A673 (cell line): ENCODE measurements at regions not wholly inside any gene's neighbourhood (a gene's known extent, or its start where the extent isn't known, plus 50 kb on each side); places are given as distances from the start of the nearest gene placed in this dataset.

Experiments
- BruUV-seq: library from RNA; stranded (reverse); fragments of 400-500 nt; replicated peaks from 2 replicates; lab custom pipeline; 2021; lab: Mats Ljungman, UMichigan
- CTCF ChIA-PET: fragments of 300-600 bp; sonication (Branson Sonifier 250); formaldehyde crosslinking; loops from one replicate; lab custom pipeline; 2022; ENCODE audit warnings: antibody characterized with exemption; lab: Charles Lee
- POLR2A ChIA-PET: fragments of 300-600 bp; sonication (Branson Sonifier 250); formaldehyde crosslinking; loops from one replicate; lab custom pipeline; 2022; ENCODE audit warnings: antibody characterized with exemption; ENCODE audit not compliant: low non-redundant PET; lab: Charles Lee
- DNase-seq: peaks from one replicate; pipeline ENCODE4 v3.0.0-alpha.2; 2015; ENCODE audit warnings: low spot score
- H3K27ac ChIP-seq: fragments of 200-600 bp; sonication (generic); 2 replicates; pipeline ENCODE4 v1.5.1; 2016; ENCODE audit warnings: mixed run types, low read depth, mild to moderate bottlenecking, mixed read lengths, antibody characterized with exemption, low read length; ENCODE audit not compliant: poor library complexity, severe bottlenecking
- H3K27me3 ChIP-seq: fragments of 200-600 bp; sonication (generic); replicated peaks from 2 replicates; pipeline ENCODE4 v1.6.1; 2017; ENCODE audit warnings: mixed run types, low read depth, mild to moderate bottlenecking, mixed read lengths, antibody characterized with exemption, low read length; ENCODE audit not compliant: insufficient read depth, poor library complexity
- H3K36me3 ChIP-seq: fragments of 200-600 bp; sonication (generic); 2 replicates; pipeline ENCODE4 v1.6.1; 2016; ENCODE audit warnings: mixed run types, mild to moderate bottlenecking, mixed read lengths, antibody characterized with exemption, low read length; ENCODE audit not compliant: insufficient read depth, poor library complexity, severe bottlenecking
- H3K4me1 ChIP-seq: fragments of 200-600 bp; sonication (generic); 2 replicates; pipeline ENCODE4 v1.6.1; 2017; ENCODE audit warnings: mixed run types, mild to moderate bottlenecking, mixed read lengths, antibody characterized with exemption, low read length; ENCODE audit not compliant: insufficient read depth, poor library complexity, severe bottlenecking
- H3K4me3 ChIP-seq: fragments of 200-600 bp; sonication (generic); 2 replicates; pipeline ENCODE4 v1.5.1; 2016; ENCODE audit warnings: low read depth, mixed run types, mild to moderate bottlenecking, mixed read lengths, low read length; ENCODE audit not compliant: poor library complexity, severe bottlenecking
- H3K9me3 ChIP-seq: fragments of 200-600 bp; sonication (generic); 2 replicates; pipeline ENCODE4 v1.6.1; 2016; ENCODE audit warnings: mixed run types, low read depth, mild to moderate bottlenecking, mixed read lengths, antibody characterized with exemption, low read length; ENCODE audit not compliant: poor library complexity, severe bottlenecking
- EZH2 ChIP-seq: fragments of 200-600 bp; sonication (generic); IDR thresholded peaks from 2 replicates; pipeline ENCODE4 v1.6.1; 2017; ENCODE audit warnings: borderline replicate concordance, low read depth, mild to moderate bottlenecking, mixed read lengths, antibody characterized with exemption, low read length; ENCODE audit not compliant: poor library complexity, severe bottlenecking
- intact Hi-C: fragments of 100-400 bp; cut with micrococcal nuclease; formaldehyde crosslinking; loops from one replicate; pipeline ENCODE4 v1.10.0; 2022; ENCODE audit not compliant: unreplicated experiment
- TF ChIP-seq, protein P1 (sequence below): fragments of 300-800, 200-600 bp; sonication (generic); conservative IDR thresholded peaks from 2 replicates; pipeline ENCODE4 v1.5.1; 2017; ENCODE audit warnings: low read depth, mild to moderate bottlenecking, antibody characterized with exemption, low read length, moderate library complexity, mixed read lengths

DNA sequence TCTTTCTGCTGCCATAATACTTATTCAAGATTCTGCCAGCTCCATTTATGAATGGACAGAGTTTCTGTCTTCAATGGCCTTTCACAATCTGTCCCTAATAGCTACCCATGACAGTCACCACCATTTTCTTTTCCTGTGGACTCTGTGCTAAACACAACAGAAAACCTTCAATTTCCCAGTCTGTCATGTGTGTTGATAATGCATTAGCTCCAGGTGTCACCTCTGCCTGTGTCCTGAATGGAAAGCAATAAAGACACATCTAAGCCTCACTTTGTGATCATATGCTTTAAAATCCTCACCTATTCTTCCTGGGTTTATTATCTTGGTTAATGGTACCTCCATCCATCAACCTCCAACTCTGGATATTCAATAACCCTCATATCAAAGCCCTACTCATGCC, 772.2 kb downstream of the DCDC2C start:
- no peak for DNase-seq
- no peak overlapping the region for H3K4me3 ChIP-seq
- intact Hi-C loops: no loop called here
- POLR2A ChIA-PET: no interaction called here
- H3K4me1 ChIP-seq: no peaks in the 10 kb centered on the region
- CTCF ChIA-PET: no interaction called here
- TF ChIP-seq, protein P1, sequence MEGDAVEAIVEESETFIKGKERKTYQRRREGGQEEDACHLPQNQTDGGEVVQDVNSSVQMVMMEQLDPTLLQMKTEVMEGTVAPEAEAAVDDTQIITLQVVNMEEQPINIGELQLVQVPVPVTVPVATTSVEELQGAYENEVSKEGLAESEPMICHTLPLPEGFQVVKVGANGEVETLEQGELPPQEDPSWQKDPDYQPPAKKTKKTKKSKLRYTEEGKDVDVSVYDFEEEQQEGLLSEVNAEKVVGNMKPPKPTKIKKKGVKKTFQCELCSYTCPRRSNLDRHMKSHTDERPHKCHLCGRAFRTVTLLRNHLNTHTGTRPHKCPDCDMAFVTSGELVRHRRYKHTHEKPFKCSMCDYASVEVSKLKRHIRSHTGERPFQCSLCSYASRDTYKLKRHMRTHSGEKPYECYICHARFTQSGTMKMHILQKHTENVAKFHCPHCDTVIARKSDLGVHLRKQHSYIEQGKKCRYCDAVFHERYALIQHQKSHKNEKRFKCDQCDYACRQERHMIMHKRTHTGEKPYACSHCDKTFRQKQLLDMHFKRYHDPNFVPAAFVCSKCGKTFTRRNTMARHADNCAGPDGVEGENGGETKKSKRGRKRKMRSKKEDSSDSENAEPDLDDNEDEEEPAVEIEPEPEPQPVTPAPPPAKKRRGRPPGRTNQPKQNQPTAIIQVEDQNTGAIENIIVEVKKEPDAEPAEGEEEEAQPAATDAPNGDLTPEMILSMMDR: no peak
- TF ChIP-seq EZH2: no peak
- H3K27ac ChIP-seq: no peak overlapping the region
- H3K27me3 ChIP-seq: no peaks in the 10 kb centered on the region
- H3K36me3 ChIP-seq: no peaks in the 10 kb centered on the region
- no TSS peak for BruUV-seq
- no peaks in the 10 kb centered on the region for H3K9me3 ChIP-seq

DNA sequence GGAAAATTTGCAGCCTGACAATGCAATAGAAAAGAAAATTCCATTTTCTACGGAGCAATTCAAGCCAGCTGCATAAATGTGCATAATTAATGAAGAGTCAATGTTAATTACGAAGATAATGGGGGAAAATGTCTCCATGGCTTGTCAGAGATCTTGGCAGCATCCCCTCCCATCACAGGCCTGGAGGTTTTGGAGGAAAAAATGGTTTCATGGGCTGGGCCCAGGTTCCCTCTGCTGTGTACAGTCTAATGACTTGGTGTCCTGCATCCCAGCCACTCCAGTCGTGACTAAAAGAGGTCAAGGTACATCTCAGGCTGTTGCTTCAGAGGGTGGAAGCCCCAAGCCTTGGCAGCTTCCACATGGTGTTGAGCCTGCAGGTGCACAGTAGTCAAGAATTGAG, 779.7 kb downstream of the DCDC2C start:
- Histone ChIP-seq H3K9me3 (no peaks in the 10 kb centered on the region), H3K4me1 (no peaks in the 10 kb centered on the region), H3K27me3 (no peaks in the 10 kb centered on the region), H3K27ac (no peak overlapping the region), H3K4me3 (no peak overlapping the region), H3K36me3 (no peaks in the 10 kb centered on the region)
- ChIA-PET CTCF (no interaction called here), POLR2A (no interaction called here)
- no peak for DNase-seq
- no TSS peak for BruUV-seq
- TF ChIP-seq, protein P1: no peak
- no peak for TF ChIP-seq EZH2
- intact Hi-C loops: no loop called here

DNA sequence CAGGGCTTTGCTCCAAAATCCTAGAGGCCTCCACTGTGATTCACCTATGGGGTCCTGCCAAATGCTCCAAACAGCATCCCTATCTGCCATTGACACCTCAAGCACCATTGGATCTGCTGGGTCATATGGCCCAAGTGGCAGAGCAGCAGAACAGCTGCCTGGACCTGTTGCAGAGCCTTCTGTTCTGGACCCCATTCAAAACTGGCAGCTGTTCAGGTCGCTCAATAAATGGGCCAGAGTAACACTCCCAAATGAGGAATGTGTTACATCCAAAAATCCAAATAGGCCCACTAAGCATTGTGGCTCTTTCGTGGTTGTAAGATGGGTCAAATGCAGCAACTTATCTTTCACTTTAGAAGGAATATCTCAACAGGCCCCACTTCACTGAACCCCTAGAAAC, 783.6 kb downstream of the DCDC2C start:
- Histone ChIP-seq H3K4me3 (no peak overlapping the region), H3K36me3 (no peaks in the 10 kb centered on the region), H3K27ac (no peak overlapping the region), H3K4me1 (no peaks in the 10 kb centered on the region), H3K9me3 (no peaks in the 10 kb centered on the region), H3K27me3 (no peaks in the 10 kb centered on the region)
- CTCF ChIA-PET: no interaction called here
- intact Hi-C loops: no loop called here
- POLR2A ChIA-PET: no interaction called here
- no peak for DNase-seq
- TF ChIP-seq EZH2: no peak
- TF ChIP-seq, protein P1: no peak
- no TSS peak for BruUV-seq
